NCI-H446 treated with DMSO at 0.1 percent for 48 hours (cell line): ENCODE measurements at regions not wholly inside any gene's neighbourhood (a gene's known extent, or its start where the extent isn't known, plus 50 kb on each side); places are given as distances from the start of the nearest gene placed in this dataset.
"Not testable (repeated sequence)": the region's sequence is repeated elsewhere in the genome, so short reads cannot be mapped to it uniquely, and the experiment has no call there.

Experiments
- DNase-seq: peaks from one replicate; lab custom pipeline; 2025; lab: John Stamatoyannopoulos, UW

DNA sequence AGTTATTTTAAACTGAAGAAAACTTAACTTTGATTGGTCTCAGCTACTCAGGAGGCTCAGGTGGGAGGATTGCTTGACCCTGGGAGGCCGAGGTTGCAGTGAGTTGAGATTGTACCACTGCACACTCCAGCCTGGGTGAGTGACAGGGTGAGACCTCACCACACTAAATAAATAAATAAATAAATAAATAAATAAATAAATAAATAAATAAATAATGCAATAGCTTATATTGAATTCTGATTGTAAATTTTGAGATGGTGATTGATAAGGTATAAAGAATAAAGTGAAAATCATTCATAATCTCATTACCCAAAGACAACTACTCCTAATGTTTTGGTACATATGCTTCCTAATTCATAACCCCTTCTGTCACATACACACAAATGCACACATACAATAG is 58.1 kb downstream of the TUBA3C start:
- no peak for DNase-seq

GRCh38 chr13:19117913-19118739 is 63.5 kb downstream of the TUBA3C start:
- DNase-seq: peak; percentile 32

DNA sequence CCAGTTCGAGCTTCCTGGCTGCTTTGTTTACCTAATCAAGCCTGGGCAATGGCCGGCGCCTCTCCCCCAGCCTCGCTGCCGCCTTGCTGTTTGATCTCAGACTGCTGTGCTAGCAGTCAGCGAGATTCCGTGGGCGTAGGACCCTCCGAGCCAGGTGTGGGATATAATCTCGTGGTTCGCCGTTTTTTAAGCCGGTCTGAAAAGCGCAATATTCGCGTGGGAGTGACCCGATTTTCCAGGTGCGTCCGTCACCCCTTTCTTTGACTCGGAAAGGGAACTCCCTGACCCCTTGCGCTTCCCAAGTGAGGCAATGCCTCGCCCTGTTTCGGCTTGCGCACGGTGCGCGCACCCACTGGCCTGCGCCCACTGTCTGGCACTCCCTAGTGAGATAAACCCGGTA is 72.4 kb downstream of the TUBA3C start:
- DNase-seq: not testable (repeated sequence)

DNA sequence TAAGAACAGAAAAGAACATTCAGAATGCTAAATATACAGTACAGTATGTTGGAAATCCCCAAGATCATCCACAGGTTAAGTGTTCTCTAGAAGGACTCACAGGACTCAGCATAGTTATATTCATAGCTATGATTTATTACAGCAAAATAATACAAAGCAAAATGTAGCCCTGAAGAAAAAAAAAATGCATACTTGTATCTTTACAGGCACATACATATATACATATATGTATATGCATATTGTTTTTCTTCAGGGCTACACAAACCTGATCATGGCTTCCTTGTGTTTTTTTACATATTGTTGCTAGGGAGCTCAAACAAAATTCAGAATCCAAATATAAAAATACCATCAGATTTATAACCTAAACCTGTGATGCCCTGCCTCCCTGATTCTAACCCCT is 78.5 kb downstream of the TUBA3C start:
- no peak for DNase-seq

GRCh38 chr13:19093369-19093768 is 88.3 kb downstream of the TUBA3C start:
- no peak for DNase-seq

DNA sequence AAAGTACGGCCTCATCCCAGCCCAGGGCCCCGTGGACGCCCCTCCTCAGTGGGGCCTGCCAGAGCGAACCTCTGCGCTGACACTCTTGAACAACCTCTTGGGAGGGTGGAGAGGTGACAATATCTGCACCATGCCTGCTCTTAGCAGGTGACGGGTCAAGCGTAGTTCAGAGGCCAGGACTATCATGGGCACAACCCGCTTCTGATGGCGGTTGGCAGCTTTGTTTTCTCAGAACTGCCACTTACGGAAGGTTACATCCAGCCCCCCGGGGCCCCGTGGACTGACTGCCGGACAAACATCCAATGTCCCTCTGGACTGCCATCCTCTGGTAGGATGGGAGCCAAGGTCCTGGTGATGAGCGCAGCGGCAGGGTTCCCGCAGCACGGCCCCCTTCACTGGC is 91.1 kb downstream of the TUBA3C start:
- no peak for DNase-seq

- DNase-seq: peak; percentile 5
Measured at GRCh38 chr13:19089315-19089714, 92.3 kb downstream of the TUBA3C start.

GRCh38 chr13:19088416-19088815 is 93.2 kb downstream of the TUBA3C start:
- no peak for DNase-seq

DNA sequence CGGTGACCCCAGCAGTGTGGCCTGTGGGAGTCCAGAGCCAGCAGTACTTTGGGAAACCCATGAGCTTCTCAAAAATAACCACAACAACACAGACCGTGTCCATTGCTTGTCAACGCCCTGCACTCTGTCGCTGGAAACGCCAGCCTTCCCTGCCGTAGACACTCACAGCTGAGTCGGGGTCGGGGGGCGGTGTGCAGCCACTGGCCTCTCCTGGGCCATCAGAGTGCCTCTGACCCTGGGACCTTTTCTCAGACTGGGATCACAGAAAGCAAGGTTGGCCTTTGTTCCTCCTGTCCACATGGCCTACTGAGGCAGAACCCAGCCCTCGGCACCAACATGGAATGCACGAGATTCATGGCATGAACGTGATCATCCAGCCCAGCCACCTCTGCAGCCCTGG is 95.7 kb downstream of the TUBA3C start:
- DNase-seq: no peak

DNA sequence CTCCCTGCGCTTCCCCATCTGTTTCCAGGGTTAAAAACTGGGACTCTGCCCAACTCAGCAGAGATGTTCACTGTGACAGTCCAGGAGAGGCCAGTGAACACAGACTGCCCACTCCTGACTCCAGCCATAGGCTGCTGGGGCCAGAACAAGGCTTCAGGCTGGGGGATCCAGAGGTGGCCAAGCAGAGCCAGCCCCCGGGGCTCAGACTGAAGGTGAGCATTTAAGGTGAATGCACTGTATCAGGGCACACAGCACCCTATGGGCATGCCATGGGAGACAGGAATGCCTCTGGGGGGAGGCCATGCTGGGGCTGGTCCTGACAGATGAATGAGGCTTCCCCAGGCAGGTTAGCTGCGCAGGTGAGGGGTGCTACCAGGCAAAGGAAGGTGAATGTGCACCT is 96.4 kb downstream of the TUBA3C start:
- no peak for DNase-seq

GRCh38 chr13:19083340-19083739 is 98.3 kb downstream of the TUBA3C start:
- DNase-seq: no peak

DNA sequence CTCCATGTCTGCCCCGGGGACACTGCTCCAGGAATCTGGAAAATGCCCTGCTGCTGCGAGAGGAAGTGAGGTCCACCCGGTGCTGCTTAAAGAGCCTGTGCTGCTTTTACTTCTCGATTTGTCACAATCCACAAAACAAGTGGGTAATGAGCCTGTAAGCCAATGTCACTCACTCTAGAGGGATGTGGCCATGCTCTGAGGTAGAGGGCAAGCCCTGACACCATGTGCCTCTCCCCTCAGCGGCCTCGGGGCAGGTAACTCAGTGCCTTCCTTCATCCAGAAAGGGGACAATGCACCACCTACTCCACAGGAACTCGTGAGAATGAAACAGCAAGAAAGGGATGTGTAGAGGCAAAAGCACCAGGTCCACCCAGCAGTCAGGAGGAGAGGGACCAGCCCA is 106.2 kb downstream of the TUBA3C start:
- no peak for DNase-seq

DNA sequence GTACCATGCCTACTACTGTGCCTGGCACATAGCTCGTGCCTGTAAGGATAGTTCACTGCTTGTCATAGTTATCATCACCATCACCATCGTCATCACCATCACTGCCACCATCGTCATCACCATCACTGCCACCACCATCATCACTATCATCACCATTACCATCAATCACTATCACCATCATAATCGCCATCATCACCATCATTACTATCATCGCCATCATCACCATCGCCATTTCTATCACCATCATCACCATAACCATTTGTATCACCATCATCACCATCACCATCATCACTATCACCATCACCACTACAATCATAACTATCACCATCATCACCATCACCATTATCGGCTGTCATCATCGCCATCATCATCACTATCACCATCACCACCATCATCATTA is 107.1 kb downstream of the TUBA3C start:
- DNase-seq: no peak

- DNase-seq: not testable (repeated sequence)
Measured at GRCh38 chr13:19074106-19074505, 107.5 kb downstream of the TUBA3C start.

- DNase-seq: not testable (repeated sequence)
Measured at GRCh38 chr13:19072956-19073706, 108.5 kb downstream of the TUBA3C start.

- DNase-seq: no peak
Measured at GRCh38 chr13:19072543-19072942, 109.1 kb downstream of the TUBA3C start.

- no peak for DNase-seq
Measured at GRCh38 chr13:19071161-19071936, 110.3 kb downstream of the TUBA3C start.

DNA sequence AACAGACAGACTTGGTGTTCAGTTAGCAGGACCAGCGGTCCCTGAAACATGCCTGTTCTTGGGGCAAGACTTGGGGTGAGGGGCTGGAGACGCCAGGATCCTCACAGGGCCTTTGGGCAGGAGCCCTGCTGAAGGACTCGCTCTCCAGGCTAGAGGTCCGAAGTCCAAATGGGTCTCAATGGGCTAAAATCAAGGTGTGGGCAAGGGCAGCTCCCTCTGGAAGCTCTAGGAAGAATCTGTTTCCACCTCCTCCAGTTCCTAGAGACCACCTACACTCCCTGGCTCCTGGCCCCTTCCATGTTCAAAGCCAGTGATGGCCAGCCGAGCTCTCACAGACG is 111.3 kb downstream of the TUBA3C start:
- no peak for DNase-seq

- DNase-seq: no peak
Measured at GRCh38 chr13:19069684-19070397, 111.8 kb downstream of the TUBA3C start.

DNA sequence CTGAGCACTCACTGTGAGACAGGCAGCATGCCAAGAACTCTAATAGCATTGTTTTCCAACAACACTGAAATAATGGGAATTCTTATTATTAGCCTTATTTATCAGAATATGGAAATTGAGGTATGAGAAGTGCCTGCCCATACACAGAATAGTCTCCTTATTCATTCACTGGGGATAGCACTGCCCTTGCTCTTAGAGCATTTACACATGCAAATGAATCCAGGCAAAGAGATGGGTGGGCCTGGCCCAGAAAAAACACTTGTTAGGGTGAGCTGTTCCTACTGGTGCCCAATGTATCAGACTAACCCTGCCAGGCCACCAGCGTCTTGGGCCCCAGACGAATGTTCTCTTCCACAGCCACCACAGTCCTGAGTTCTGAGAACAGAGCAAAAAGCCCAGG is 112.9 kb downstream of the TUBA3C start:
- DNase-seq: no peak

DNA sequence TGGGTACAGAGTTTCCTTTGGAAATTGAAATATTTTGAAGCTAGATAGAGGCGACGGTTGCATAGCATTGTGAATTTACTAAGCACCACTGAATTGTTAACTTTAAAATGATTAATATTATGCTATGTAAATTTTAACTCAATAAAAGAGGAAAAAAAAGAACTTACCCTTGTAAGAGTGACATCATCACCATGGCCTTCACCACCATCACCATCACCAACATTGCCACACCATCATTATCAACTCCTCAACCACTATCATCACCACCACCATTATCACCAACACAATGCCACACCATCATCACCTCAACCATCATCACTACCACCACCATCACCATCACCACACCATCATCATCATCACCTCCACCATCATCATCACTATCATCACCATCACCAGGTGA is 113.9 kb downstream of the TUBA3C start:
- no peak for DNase-seq

DNA sequence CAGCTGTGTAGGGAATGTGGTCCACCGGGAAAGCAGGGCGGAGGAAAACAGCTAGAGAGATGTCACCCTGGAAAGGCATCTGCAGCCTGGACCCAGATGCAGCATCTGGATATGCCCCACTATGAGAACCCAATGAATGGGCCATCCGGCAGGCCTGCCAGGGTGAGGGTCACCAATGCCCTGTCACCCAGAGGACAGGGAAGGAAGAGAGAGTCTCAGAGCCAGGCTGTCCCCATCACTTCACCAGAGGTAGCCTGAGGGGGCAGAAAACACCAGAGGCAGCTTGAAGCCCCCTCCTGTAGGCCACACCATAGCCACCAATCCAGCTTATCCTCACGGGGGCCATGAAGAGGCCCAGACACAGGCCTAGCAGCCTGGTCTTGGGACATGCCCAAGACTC is 118.8 kb downstream of the TUBA3C start:
- DNase-seq: no peak
